ENCODE measurements at regions not wholly inside any gene's neighbourhood (a gene's known extent, or its start where the extent isn't known, plus 50 kb on each side); places are given as distances from the start of the nearest gene placed in this dataset.

DNA sequence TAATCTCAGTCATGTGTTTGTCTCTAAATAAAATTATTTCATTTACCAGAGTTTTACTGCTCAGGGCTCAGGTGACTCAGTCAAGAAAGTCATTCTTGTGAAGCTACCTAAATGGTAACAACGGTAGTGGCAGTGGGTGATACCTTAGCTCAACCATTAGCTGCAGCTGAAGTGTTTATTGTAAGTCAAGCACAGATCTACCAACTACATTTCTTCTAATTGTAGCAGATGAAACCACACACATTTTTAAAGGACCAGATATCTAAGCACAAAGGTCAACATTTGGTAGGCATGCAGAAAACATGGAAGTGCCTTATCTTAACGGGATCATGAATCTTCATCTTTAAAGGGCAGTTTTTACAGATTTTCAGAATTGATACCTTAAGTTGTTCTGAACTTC lies 79.1 kb downstream of the FAT4 start:
- no peak for TF ChIP-seq BACH2 (CRISPR knock-in tag; IDR thresholded peaks at IDR 0.05; ENCODE audit: borderline replicate concordance)
- no peak for TF ChIP-seq ZNF8 (CRISPR knock-in tag; IDR thresholded peaks at IDR 0.05)
- TF ChIP-seq, protein P1, sequence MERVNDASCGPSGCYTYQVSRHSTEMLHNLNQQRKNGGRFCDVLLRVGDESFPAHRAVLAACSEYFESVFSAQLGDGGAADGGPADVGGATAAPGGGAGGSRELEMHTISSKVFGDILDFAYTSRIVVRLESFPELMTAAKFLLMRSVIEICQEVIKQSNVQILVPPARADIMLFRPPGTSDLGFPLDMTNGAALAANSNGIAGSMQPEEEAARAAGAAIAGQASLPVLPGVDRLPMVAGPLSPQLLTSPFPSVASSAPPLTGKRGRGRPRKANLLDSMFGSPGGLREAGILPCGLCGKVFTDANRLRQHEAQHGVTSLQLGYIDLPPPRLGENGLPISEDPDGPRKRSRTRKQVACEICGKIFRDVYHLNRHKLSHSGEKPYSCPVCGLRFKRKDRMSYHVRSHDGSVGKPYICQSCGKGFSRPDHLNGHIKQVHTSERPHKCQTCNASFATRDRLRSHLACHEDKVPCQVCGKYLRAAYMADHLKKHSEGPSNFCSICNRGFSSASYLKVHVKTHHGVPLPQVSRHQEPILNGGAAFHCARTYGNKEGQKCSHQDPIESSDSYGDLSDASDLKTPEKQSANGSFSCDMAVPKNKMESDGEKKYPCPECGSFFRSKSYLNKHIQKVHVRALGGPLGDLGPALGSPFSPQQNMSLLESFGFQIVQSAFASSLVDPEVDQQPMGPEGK (CRISPR knock-in tag; IDR thresholded peaks at IDR 0.05; ENCODE audit: borderline replicate concordance), result no peak
- TF ChIP-seq ESRRG (CRISPR knock-in tag; IDR thresholded peaks at IDR 0.05), result no peak
- TF ChIP-seq, protein P2, sequence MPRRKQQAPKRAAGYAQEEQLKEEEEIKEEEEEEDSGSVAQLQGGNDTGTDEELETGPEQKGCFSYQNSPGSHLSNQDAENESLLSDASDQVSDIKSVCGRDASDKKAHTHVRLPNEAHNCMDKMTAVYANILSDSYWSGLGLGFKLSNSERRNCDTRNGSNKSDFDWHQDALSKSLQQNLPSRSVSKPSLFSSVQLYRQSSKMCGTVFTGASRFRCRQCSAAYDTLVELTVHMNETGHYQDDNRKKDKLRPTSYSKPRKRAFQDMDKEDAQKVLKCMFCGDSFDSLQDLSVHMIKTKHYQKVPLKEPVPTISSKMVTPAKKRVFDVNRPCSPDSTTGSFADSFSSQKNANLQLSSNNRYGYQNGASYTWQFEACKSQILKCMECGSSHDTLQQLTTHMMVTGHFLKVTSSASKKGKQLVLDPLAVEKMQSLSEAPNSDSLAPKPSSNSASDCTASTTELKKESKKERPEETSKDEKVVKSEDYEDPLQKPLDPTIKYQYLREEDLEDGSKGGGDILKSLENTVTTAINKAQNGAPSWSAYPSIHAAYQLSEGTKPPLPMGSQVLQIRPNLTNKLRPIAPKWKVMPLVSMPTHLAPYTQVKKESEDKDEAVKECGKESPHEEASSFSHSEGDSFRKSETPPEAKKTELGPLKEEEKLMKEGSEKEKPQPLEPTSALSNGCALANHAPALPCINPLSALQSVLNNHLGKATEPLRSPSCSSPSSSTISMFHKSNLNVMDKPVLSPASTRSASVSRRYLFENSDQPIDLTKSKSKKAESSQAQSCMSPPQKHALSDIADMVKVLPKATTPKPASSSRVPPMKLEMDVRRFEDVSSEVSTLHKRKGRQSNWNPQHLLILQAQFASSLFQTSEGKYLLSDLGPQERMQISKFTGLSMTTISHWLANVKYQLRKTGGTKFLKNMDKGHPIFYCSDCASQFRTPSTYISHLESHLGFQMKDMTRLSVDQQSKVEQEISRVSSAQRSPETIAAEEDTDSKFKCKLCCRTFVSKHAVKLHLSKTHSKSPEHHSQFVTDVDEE (CRISPR knock-in tag; IDR thresholded peaks at IDR 0.05), result no peak
- TF ChIP-seq, protein P3, sequence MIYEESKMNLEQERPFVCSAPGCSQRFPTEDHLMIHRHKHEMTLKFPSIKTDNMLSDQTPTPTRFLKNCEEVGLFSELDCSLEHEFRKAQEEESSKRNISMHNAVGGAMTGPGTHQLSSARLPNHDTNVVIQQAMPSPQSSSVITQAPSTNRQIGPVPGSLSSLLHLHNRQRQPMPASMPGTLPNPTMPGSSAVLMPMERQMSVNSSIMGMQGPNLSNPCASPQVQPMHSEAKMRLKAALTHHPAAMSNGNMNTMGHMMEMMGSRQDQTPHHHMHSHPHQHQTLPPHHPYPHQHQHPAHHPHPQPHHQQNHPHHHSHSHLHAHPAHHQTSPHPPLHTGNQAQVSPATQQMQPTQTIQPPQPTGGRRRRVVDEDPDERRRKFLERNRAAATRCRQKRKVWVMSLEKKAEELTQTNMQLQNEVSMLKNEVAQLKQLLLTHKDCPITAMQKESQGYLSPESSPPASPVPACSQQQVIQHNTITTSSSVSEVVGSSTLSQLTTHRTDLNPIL (CRISPR knock-in tag; IDR thresholded peaks at IDR 0.05; ENCODE audit: low read depth), result no peak
- TF ChIP-seq SNAI2 (CRISPR knock-in tag; IDR thresholded peaks at IDR 0.05), result no peak
- TF ChIP-seq, protein P4, sequence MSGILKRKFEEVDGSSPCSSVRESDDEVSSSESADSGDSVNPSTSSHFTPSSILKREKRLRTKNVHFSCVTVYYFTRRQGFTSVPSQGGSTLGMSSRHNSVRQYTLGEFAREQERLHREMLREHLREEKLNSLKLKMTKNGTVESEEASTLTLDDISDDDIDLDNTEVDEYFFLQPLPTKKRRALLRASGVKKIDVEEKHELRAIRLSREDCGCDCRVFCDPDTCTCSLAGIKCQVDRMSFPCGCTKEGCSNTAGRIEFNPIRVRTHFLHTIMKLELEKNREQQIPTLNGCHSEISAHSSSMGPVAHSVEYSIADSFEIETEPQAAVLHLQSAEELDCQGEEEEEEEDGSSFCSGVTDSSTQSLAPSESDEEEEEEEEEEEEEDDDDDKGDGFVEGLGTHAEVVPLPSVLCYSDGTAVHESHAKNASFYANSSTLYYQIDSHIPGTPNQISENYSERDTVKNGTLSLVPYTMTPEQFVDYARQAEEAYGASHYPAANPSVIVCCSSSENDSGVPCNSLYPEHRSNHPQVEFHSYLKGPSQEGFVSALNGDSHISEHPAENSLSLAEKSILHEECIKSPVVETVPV (CRISPR knock-in tag; IDR thresholded peaks at IDR 0.05), result no peak
- no peak for TF ChIP-seq ISL1 (CRISPR knock-in tag; IDR thresholded peaks at IDR 0.05)
- no peak for TF ChIP-seq RARB (CRISPR knock-in tag; IDR thresholded peaks at IDR 0.05)
- TF ChIP-seq OSR1 (CRISPR knock-in tag; IDR thresholded peaks at IDR 0.05), result no peak
- TF ChIP-seq ZNF70 (CRISPR knock-in tag; IDR thresholded peaks at IDR 0.05), result no peak
- no peak for ATAC-seq

DNA sequence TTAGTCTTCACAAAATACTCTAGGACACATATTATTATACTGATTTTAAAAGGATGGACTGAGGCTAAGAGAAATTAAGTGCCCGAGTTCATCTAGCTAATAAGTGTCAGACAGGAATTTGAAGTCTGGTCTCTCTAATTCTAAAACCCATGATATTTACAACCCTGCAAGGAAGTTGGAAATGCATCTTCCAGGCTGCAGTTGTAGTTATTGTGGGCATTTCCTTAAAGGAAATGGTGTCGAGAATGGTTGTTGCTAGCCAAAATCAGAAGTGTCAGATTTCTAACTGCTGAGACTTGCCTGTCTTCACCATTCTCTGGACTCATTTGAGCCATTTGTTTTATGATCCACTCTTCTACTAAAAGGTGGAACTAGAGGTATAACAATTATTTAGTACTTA lies 82.5 kb downstream of the FAT4 start:
- 0 out of 3 replicates have a peak, but pooled peaks have one; percentile 24 for ATAC-seq
- no peak for TF ChIP-seq ZNF70 (CRISPR knock-in tag; IDR thresholded peaks at IDR 0.05)
- TF ChIP-seq ZFP3 (CRISPR knock-in tag; IDR thresholded peaks at IDR 0.05), result no peak

DNA sequence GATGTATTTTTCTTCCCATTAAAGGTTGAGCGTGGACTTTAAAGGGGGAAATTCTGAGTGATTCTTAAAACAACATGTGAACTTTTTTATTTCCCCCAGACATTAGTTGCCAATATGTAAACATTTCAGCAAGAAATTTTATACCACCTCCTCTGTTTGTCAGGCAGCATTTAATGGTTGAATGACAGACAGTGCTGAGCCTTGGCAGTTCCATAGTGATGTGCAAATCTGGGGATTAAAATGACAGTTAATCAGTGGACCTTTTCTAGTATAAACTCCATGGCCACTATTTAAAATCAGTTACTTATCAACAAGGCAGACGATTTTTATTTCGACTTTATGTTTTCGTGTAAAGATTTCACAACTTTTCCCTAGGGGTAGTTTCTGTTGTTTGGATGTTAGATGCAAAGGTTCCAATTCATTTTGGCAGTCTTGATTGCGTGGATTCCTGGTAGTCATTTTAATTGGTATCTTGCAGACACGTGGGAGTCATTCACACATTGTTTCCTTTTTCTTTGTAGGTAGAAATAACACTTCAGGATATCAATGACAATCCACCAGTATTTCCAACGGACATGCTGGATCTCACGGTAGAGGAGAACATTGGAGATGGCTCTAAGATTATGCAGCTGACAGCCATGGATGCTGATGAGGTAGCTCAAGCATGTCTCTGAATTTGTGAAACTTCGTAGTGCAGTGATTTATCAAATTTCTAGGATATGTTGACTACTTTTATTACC lies 83.7 kb downstream of the FAT4 start:
- TF ChIP-seq GLIS3 (CRISPR knock-in tag; IDR thresholded peaks at IDR 0.05), result no peak
- TF ChIP-seq, protein P3 (CRISPR knock-in tag; IDR thresholded peaks at IDR 0.05; ENCODE audit: low read depth), result no peak
- TF ChIP-seq, protein P5, sequence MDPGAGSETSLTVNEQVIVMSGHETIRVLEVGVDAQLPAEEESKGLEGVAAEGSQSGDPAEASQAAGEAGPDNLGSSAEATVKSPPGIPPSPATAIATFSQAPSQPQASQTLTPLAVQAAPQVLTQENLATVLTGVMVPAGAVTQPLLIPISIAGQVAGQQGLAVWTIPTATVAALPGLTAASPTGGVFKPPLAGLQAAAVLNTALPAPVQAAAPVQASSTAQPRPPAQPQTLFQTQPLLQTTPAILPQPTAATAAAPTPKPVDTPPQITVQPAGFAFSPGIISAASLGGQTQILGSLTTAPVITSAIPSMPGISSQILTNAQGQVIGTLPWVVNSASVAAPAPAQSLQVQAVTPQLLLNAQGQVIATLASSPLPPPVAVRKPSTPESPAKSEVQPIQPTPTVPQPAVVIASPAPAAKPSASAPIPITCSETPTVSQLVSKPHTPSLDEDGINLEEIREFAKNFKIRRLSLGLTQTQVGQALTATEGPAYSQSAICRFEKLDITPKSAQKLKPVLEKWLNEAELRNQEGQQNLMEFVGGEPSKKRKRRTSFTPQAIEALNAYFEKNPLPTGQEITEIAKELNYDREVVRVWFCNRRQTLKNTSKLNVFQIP (CRISPR knock-in tag; IDR thresholded peaks at IDR 0.05; ENCODE audit: borderline replicate concordance, low read depth), result no peak
- TF ChIP-seq OSR1 (CRISPR knock-in tag; IDR thresholded peaks at IDR 0.05), result no peak
- no peak for TF ChIP-seq TCF4 (CRISPR knock-in tag; IDR thresholded peaks at IDR 0.05; ENCODE audit: borderline replicate concordance)
- TF ChIP-seq ZFP3 (CRISPR knock-in tag; IDR thresholded peaks at IDR 0.05), result no peak
- ATAC-seq, result no peak

DNA sequence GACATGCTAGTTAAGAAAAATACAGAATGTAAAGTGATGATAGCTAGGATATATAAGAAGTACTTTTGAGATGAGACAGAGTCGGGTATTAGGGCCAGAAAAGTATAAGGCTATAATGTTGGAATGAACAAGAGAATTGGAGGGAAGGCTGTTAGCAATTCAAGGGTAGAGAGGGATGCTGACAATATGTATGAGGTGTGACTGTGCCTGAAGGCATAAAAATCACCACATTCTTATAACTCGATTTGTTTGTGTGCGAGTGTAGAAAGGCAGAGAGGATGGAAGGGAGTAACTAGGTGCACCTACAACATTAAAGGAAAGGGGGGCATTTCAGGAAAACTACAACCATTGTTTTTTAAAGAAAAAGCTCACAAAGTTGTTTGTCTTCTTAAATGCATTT lies 86.0 kb downstream of the FAT4 start:
- TF ChIP-seq ZC3H10 (CRISPR knock-in tag; IDR thresholded peaks at IDR 0.05), result no peak
- no peak for TF ChIP-seq ZNF565 (CRISPR knock-in tag; conservative IDR thresholded peaks at IDR 0.05; ENCODE audit: low read depth)
- no peak for TF ChIP-seq CSDC2 (CRISPR knock-in tag; IDR thresholded peaks at IDR 0.05)
- no peak; the same call in 2 of the 3 replicates for ATAC-seq
